ENCODE measurements at regions not wholly inside any gene's neighbourhood (a gene's known extent, or its start where the extent isn't known, plus 50 kb on each side); places are given as distances from the start of the nearest gene placed in this dataset.

DNA sequence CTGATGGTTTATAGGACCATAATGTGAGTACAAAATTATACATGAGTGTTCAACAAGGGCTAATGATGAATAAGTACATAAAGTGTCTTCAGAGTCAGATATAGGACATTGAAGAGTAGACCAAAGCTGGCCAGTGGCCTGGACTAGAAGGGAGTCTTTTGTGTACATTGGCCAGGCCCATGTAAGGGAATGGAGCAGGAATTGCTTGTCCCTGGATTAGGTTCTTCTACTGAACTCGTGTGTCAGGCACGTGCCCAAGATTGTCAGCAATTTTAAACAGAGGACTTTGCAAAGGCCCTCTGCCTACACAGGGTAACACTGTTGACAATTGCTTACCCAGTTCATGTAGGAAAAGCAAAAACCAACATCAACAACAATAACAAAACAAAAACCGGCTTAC, 196.0 kb upstream of the SEL1L start:
- H3K27ac ChIP-seq: no peak overlapping the region
- 69 to 81% (median 75%) methylated on average over 3 of the region's 3 CpGs for WGBS, 3 donors
- DNase-seq: no peak
- no peaks in the 10 kb centered on the region for H3K4me1 ChIP-seq (ENCODE audit: insufficient read depth)
- H3K4me3 ChIP-seq: no peak overlapping the region
- H3K27me3 ChIP-seq: no peaks in the 10 kb centered on the region
- H3K36me3 ChIP-seq: no peaks in the 10 kb centered on the region
- H3K9me3 ChIP-seq: no peaks in the 10 kb centered on the region
- intact Hi-C loops (cut with DNase I): no loop called here
- TF ChIP-seq POLR2A (IDR thresholded peaks at IDR 0.05) (no peak), CTCF (IDR thresholded peaks at IDR 0.05) (no peak), EP300 (IDR thresholded peaks at IDR 0.05) (no peak)

DNA sequence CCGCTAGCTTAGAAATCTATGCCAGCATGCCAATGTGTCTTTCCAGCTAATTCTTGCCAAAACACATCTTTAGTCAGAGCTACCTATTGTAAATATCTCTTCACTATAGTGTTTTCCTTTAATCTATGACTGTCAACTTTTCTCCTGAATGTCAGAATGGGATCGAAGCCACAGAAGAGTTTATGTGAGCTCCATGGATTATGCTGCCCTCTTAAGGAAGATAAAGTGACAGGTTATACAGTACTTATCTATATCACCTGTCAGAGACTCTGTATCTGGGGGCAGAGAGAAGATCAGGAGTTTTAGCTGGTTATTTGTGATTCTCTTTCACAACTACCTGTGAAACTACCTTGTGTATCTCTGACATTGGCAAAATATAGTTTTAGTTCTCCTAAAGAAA, 204.3 kb upstream of the SEL1L start:
- H3K27ac ChIP-seq: no peak overlapping the region
- intact Hi-C loops (cut with DNase I): no loop called here
- no peaks in the 10 kb centered on the region for H3K36me3 ChIP-seq
- TF ChIP-seq POLR2A (IDR thresholded peaks at IDR 0.05): no peak
- no peaks in the 10 kb centered on the region for H3K27me3 ChIP-seq
- no peak overlapping the region for H3K4me3 ChIP-seq
- 85 to 93% (median 86%) methylated on average over 2 of the region's 2 CpGs for WGBS, 3 donors
- no peak for DNase-seq
- peaks cover 0 to 3% of the 10 kb centered on the region in 2 donors for H3K9me3 ChIP-seq
- no peaks in the 10 kb centered on the region for H3K4me1 ChIP-seq (ENCODE audit: insufficient read depth)

GRCh38 chr14:81738946-81739659, 205.4 kb upstream of the SEL1L start:
- no peak overlapping the region for H3K4me3 ChIP-seq
- TF ChIP-seq EP300 (IDR thresholded peaks at IDR 0.05) (no peak), POLR2A (IDR thresholded peaks at IDR 0.05) (no peak), CTCF (IDR thresholded peaks at IDR 0.05) (no peak)
- H3K4me1 ChIP-seq (ENCODE audit: insufficient read depth): no peaks in the 10 kb centered on the region
- intact Hi-C loops (cut with DNase I): no loop called here
- no peak for DNase-seq
- no peak overlapping the region for H3K27ac ChIP-seq
- peaks cover 0 to 3% of the 10 kb centered on the region in 2 donors for H3K9me3 ChIP-seq
- H3K36me3 ChIP-seq: no peaks in the 10 kb centered on the region
- H3K27me3 ChIP-seq: no peaks in the 10 kb centered on the region
- 79 to 87% (median 81%) methylated on average over 4 of the region's 4 CpGs for WGBS, 3 donors

DNA sequence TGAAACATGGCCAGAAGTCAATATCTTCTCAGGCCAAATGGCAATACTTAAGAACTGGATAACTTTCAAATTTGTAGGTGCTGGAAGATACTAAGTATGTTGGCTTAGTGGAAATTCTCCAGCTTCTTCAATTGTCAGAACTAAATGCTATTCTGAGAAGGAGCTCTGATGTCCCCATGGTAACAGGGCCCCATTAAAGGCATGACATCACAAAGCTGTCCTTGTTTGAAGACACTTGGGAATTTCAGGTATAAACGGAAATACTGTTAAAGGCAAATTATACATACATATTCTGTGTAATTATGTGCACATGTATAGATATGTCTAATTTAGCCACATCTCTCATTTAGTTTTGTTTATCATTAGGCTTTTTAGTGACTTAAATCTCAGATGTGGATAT, 210.0 kb upstream of the SEL1L start:
- Histone ChIP-seq H3K4me3 (no peak overlapping the region), H3K9me3 (no peaks in the 10 kb centered on the region), H3K27me3 (no peaks in the 10 kb centered on the region), H3K27ac (no peak overlapping the region), H3K4me1 (ENCODE audit: insufficient read depth) (no peaks in the 10 kb centered on the region), H3K36me3 (no peaks in the 10 kb centered on the region)
- intact Hi-C loops (cut with DNase I): no loop called here
- WGBS, 3 donors: 79 to 96% (median 90%) methylated on average over 1 of the region's 1 CpG
- DNase-seq: no peak
- no peak for TF ChIP-seq EP300 (IDR thresholded peaks at IDR 0.05)
- no peak for TF ChIP-seq CTCF (IDR thresholded peaks at IDR 0.05)

GRCh38 chr14:81751198-81751597, 217.5 kb upstream of the SEL1L start:
- Histone ChIP-seq H3K4me3 (no peak overlapping the region), H3K27me3 (no peaks in the 10 kb centered on the region), H3K27ac (no peak overlapping the region), H3K4me1 (ENCODE audit: insufficient read depth) (no peaks in the 10 kb centered on the region), H3K36me3 (no peaks in the 10 kb centered on the region), H3K9me3 (no peaks in the 10 kb centered on the region)
- intact Hi-C loops (cut with DNase I): no loop called here
- TF ChIP-seq CTCF (IDR thresholded peaks at IDR 0.05) (no peak), EP300 (IDR thresholded peaks at IDR 0.05) (no peak), POLR2A (IDR thresholded peaks at IDR 0.05) (no peak)
- WGBS, 3 donors: 79 to 84% (median 82%) methylated on average over 2 of the region's 2 CpGs
- no peak for DNase-seq

All from ovary (tissue), 7 donors.